ENCODE measurements at regions not wholly inside any gene's neighbourhood (a gene's known extent, or its start where the extent isn't known, plus 50 kb on each side); places are given as distances from the start of the nearest gene placed in this dataset.

GRCh38 chr10:104527013-104527412, 114.1 kb upstream of the SORCS3 start:
- Histone ChIP-seq H3K4me1 (ENCODE audit: control insufficient read depth, insufficient read depth, low read length) (no peaks in the 10 kb centered on the region), H3K27ac (ENCODE audit: low read length) (no peak overlapping the region), H3K36me3 (ENCODE audit: control insufficient read depth, insufficient read depth, low read length) (no peaks in the 10 kb centered on the region), H3K9me3 (ENCODE audit: control insufficient read depth, low read depth, low read length) (no peaks in the 10 kb centered on the region), H3K27me3 (ENCODE audit: control insufficient read depth, insufficient read depth, low read length) (no peaks in the 10 kb centered on the region), H3K4me3 (ENCODE audit: low read length) (no peak overlapping the region)
- no peak for DNase-seq
- WGBS (ENCODE audit: insufficient coverage, low lambda C conversion rate): 88% methylated on average over 1 of the region's 1 CpG

- no peaks in the 10 kb centered on the region for H3K36me3 ChIP-seq (ENCODE audit: control insufficient read depth, insufficient read depth, low read length)
- H3K9me3 ChIP-seq (ENCODE audit: control insufficient read depth, low read depth, low read length): no peaks in the 10 kb centered on the region
- DNase-seq: peak in 1 of 2 donors; percentile 3
- H3K4me1 ChIP-seq (ENCODE audit: control insufficient read depth, insufficient read depth, low read length): no peaks in the 10 kb centered on the region
- WGBS (ENCODE audit: insufficient coverage, low lambda C conversion rate): 100% methylated on average over 1 of the region's 3 CpGs
- no peaks in the 10 kb centered on the region for H3K27me3 ChIP-seq (ENCODE audit: control insufficient read depth, insufficient read depth, low read length)
- no peak overlapping the region for H3K27ac ChIP-seq (ENCODE audit: low read length)
- H3K4me3 ChIP-seq (ENCODE audit: low read length): no peak overlapping the region
Observed at GRCh38 chr10:104540181-104540580, 100.9 kb upstream of the SORCS3 start.

- no peaks in the 10 kb centered on the region for H3K4me1 ChIP-seq (ENCODE audit: control insufficient read depth, insufficient read depth, low read length)
- no CpG with 5 or more reads among the region's 4 CpGs for WGBS (ENCODE audit: insufficient coverage, low lambda C conversion rate)
- no peaks in the 10 kb centered on the region for H3K36me3 ChIP-seq (ENCODE audit: control insufficient read depth, insufficient read depth, low read length)
- no peak for DNase-seq
- no peaks in the 10 kb centered on the region for H3K9me3 ChIP-seq (ENCODE audit: control insufficient read depth, low read depth, low read length)
- no peaks in the 10 kb centered on the region for H3K27me3 ChIP-seq (ENCODE audit: control insufficient read depth, insufficient read depth, low read length)
- no peak overlapping the region for H3K4me3 ChIP-seq (ENCODE audit: low read length)
- no peak overlapping the region for H3K27ac ChIP-seq (ENCODE audit: low read length)
Observed at GRCh38 chr10:104541820-104542219, 99.3 kb upstream of the SORCS3 start.

GRCh38 chr10:104546336-104546735, 94.8 kb upstream of the SORCS3 start:
- no peak overlapping the region for H3K4me3 ChIP-seq (ENCODE audit: low read length)
- H3K27ac ChIP-seq (ENCODE audit: low read length): no peak overlapping the region
- no peak for DNase-seq
- H3K9me3 ChIP-seq (ENCODE audit: control insufficient read depth, low read depth, low read length): no peaks in the 10 kb centered on the region
- H3K27me3 ChIP-seq (ENCODE audit: control insufficient read depth, insufficient read depth, low read length): no peaks in the 10 kb centered on the region
- H3K4me1 ChIP-seq (ENCODE audit: control insufficient read depth, insufficient read depth, low read length): no peaks in the 10 kb centered on the region
- no peaks in the 10 kb centered on the region for H3K36me3 ChIP-seq (ENCODE audit: control insufficient read depth, insufficient read depth, low read length)
- WGBS (ENCODE audit: insufficient coverage, low lambda C conversion rate): no CpG with 5 or more reads among the region's 4 CpGs

GRCh38 chr10:104546756-104547155, 94.3 kb upstream of the SORCS3 start:
- WGBS (ENCODE audit: insufficient coverage, low lambda C conversion rate): no CpG with 5 or more reads among the region's 3 CpGs
- H3K36me3 ChIP-seq (ENCODE audit: control insufficient read depth, insufficient read depth, low read length): no peaks in the 10 kb centered on the region
- H3K27me3 ChIP-seq (ENCODE audit: control insufficient read depth, insufficient read depth, low read length): no peaks in the 10 kb centered on the region
- H3K9me3 ChIP-seq (ENCODE audit: control insufficient read depth, low read depth, low read length): no peaks in the 10 kb centered on the region
- no peaks in the 10 kb centered on the region for H3K4me1 ChIP-seq (ENCODE audit: control insufficient read depth, insufficient read depth, low read length)
- no peak overlapping the region for H3K4me3 ChIP-seq (ENCODE audit: low read length)
- no peak for DNase-seq
- no peak overlapping the region for H3K27ac ChIP-seq (ENCODE audit: low read length)

- Histone ChIP-seq H3K36me3 (ENCODE audit: control insufficient read depth, insufficient read depth, low read length) (no peaks in the 10 kb centered on the region), H3K4me1 (ENCODE audit: control insufficient read depth, insufficient read depth, low read length) (no peaks in the 10 kb centered on the region), H3K27me3 (ENCODE audit: control insufficient read depth, insufficient read depth, low read length) (no peaks in the 10 kb centered on the region), H3K27ac (ENCODE audit: low read length) (no peak overlapping the region), H3K9me3 (ENCODE audit: control insufficient read depth, low read depth, low read length) (no peaks in the 10 kb centered on the region), H3K4me3 (ENCODE audit: low read length) (no peak overlapping the region)
- no peak for DNase-seq
- no CpG with 5 or more reads among the region's 2 CpGs for WGBS (ENCODE audit: insufficient coverage, low lambda C conversion rate)
Observed at GRCh38 chr10:104548090-104548489, 93.0 kb upstream of the SORCS3 start.

- H3K4me1 ChIP-seq (ENCODE audit: control insufficient read depth, insufficient read depth, low read length): no peaks in the 10 kb centered on the region
- no peaks in the 10 kb centered on the region for H3K9me3 ChIP-seq (ENCODE audit: control insufficient read depth, low read depth, low read length)
- no peaks in the 10 kb centered on the region for H3K36me3 ChIP-seq (ENCODE audit: control insufficient read depth, insufficient read depth, low read length)
- H3K4me3 ChIP-seq (ENCODE audit: low read length): no peak overlapping the region
- DNase-seq: no peak
- WGBS (ENCODE audit: insufficient coverage, low lambda C conversion rate): no CpG with 5 or more reads among the region's 2 CpGs
- H3K27ac ChIP-seq (ENCODE audit: low read length): no peak overlapping the region
- no peaks in the 10 kb centered on the region for H3K27me3 ChIP-seq (ENCODE audit: control insufficient read depth, insufficient read depth, low read length)
Observed at GRCh38 chr10:104556831-104557230, 84.3 kb upstream of the SORCS3 start.

GRCh38 chr10:104557966-104558365, 83.1 kb upstream of the SORCS3 start:
- Histone ChIP-seq H3K9me3 (ENCODE audit: control insufficient read depth, low read depth, low read length) (no peaks in the 10 kb centered on the region), H3K27ac (ENCODE audit: low read length) (no peak overlapping the region), H3K4me3 (ENCODE audit: low read length) (no peak overlapping the region), H3K36me3 (ENCODE audit: control insufficient read depth, insufficient read depth, low read length) (no peaks in the 10 kb centered on the region), H3K27me3 (ENCODE audit: control insufficient read depth, insufficient read depth, low read length) (no peaks in the 10 kb centered on the region), H3K4me1 (ENCODE audit: control insufficient read depth, insufficient read depth, low read length) (no peaks in the 10 kb centered on the region)
- no CpG with 5 or more reads among the region's 6 CpGs for WGBS (ENCODE audit: insufficient coverage, low lambda C conversion rate)
- DNase-seq: no peak

- no CpG with 5 or more reads among the region's 5 CpGs for WGBS (ENCODE audit: insufficient coverage, low lambda C conversion rate)
- no peak for DNase-seq
Observed at GRCh38 chr10:104559935-104560334, 81.2 kb upstream of the SORCS3 start.

GRCh38 chr10:104563051-104563450, 78.0 kb upstream of the SORCS3 start:
- no peaks in the 10 kb centered on the region for H3K4me1 ChIP-seq (ENCODE audit: control insufficient read depth, insufficient read depth, low read length)
- H3K27ac ChIP-seq (ENCODE audit: low read length): no peak overlapping the region
- no peaks in the 10 kb centered on the region for H3K27me3 ChIP-seq (ENCODE audit: control insufficient read depth, insufficient read depth, low read length)
- DNase-seq: no peak
- H3K9me3 ChIP-seq (ENCODE audit: control insufficient read depth, low read depth, low read length): no peaks in the 10 kb centered on the region
- H3K4me3 ChIP-seq (ENCODE audit: low read length): no peak overlapping the region
- H3K36me3 ChIP-seq (ENCODE audit: control insufficient read depth, insufficient read depth, low read length): no peaks in the 10 kb centered on the region
- WGBS (ENCODE audit: insufficient coverage, low lambda C conversion rate): no CpG with 5 or more reads among the region's 1 CpG

More at GRCh38 chr10:104559935-104560334, 81.2 kb upstream of the SORCS3 start:
- Histone ChIP-seq H3K36me3 (ENCODE audit: control insufficient read depth, insufficient read depth, low read length) (no peaks in the 10 kb centered on the region), H3K4me1 (ENCODE audit: control insufficient read depth, insufficient read depth, low read length) (no peaks in the 10 kb centered on the region), H3K9me3 (ENCODE audit: control insufficient read depth, low read depth, low read length) (no peaks in the 10 kb centered on the region), H3K27ac (ENCODE audit: low read length) (no peak overlapping the region), H3K27me3 (ENCODE audit: control insufficient read depth, insufficient read depth, low read length) (no peaks in the 10 kb centered on the region), H3K4me3 (ENCODE audit: low read length) (no peak overlapping the region)

- H3K4me1 ChIP-seq (ENCODE audit: control insufficient read depth, insufficient read depth, low read length): no peaks in the 10 kb centered on the region
- H3K4me3 ChIP-seq (ENCODE audit: low read length): no peak overlapping the region
- no peak overlapping the region for H3K27ac ChIP-seq (ENCODE audit: low read length)
- no peaks in the 10 kb centered on the region for H3K36me3 ChIP-seq (ENCODE audit: control insufficient read depth, insufficient read depth, low read length)
- no peaks in the 10 kb centered on the region for H3K27me3 ChIP-seq (ENCODE audit: control insufficient read depth, insufficient read depth, low read length)
- no peak for DNase-seq
- no peaks in the 10 kb centered on the region for H3K9me3 ChIP-seq (ENCODE audit: control insufficient read depth, low read depth, low read length)
Observed at GRCh38 chr10:104563548-104563947, 77.5 kb upstream of the SORCS3 start.

All from large intestine (tissue), 3 donors.